PC-9 (cell line): ENCODE measurements at regions not wholly inside any gene's neighbourhood (a gene's known extent, or its start where the extent isn't known, plus 50 kb on each side); places are given as distances from the start of the nearest gene placed in this dataset.

Experiments
- CTCF ChIP-seq: fragments of 200-600 bp; sonication (generic); conservative IDR thresholded peaks from 2 replicates; pipeline ENCODE4 v1.6.1; 2017; ENCODE audit warnings: mixed run types, antibody characterized with exemption, mild to moderate bottlenecking, moderate library complexity
- EZH2 ChIP-seq: fragments of 200-600 bp; sonication (generic); IDR thresholded peaks from 2 replicates; pipeline ENCODE4 v1.8.0; 2017; ENCODE audit warnings: antibody characterized with exemption, low read depth

DNA sequence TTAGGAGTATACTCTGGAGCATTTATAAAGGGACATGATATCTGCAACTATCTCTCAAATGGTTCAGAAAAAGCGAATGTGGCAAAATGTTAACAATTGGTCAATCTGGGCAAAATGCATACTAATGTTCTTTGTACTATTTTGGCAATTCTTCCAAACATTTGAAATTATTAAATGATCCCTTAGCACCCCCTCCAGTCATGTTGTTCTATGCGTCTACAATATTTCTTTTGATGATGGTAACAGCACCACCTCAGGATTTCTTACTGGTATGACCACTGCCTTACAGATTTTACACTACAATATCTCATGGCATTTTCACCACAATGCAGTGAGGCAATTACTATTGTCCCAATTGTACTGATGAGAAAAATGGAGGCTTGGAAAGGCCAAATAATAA lies 52.9 kb upstream of the TRIO start:
- TF ChIP-seq CTCF (no peak), EZH2 (no peak)
